ENCODE measurements at regions not wholly inside any gene's neighbourhood (a gene's known extent, or its start where the extent isn't known, plus 50 kb on each side); places are given as distances from the start of the nearest gene placed in this dataset.

DNA sequence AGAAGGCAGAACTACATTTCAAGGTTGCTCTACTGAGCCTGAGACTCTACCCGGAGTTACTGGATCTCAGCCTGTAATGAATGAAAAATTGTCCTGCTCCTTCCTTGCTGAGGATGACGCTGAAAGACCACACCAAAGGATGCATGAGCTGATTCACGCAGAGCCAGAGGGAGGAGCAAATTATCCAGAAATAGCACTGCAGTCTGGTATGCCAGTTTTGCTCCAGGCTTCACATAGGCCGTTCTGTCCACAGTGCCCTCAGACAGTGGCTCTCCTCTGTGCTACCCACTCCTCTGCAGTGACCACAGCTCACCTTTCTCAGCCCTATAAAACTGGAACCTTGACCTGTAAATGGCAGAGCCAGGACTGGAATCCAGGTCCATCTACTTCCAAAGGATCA is 79.3 kb upstream of the GALNT18 start:
- TF ChIP-seq, protein P1, sequence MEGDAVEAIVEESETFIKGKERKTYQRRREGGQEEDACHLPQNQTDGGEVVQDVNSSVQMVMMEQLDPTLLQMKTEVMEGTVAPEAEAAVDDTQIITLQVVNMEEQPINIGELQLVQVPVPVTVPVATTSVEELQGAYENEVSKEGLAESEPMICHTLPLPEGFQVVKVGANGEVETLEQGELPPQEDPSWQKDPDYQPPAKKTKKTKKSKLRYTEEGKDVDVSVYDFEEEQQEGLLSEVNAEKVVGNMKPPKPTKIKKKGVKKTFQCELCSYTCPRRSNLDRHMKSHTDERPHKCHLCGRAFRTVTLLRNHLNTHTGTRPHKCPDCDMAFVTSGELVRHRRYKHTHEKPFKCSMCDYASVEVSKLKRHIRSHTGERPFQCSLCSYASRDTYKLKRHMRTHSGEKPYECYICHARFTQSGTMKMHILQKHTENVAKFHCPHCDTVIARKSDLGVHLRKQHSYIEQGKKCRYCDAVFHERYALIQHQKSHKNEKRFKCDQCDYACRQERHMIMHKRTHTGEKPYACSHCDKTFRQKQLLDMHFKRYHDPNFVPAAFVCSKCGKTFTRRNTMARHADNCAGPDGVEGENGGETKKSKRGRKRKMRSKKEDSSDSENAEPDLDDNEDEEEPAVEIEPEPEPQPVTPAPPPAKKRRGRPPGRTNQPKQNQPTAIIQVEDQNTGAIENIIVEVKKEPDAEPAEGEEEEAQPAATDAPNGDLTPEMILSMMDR (conservative IDR thresholded peaks at IDR 0.05 in 1 of 2, IDR thresholded peaks at IDR 0.05 in 1 of 2; ENCODE audit: low read depth in 1 of 2, low read length in 2 of 2): no peak
- no peak for TF ChIP-seq EZH2 (IDR thresholded peaks at IDR 0.05; ENCODE audit: low read length, missing control alignments)

Data from fibroblast of lung (primary cell).